IPS DF 4.7 (cell line): ENCODE measurements at regions not wholly inside any gene's neighbourhood (a gene's known extent, or its start where the extent isn't known, plus 50 kb on each side); places are given as distances from the start of the nearest gene placed in this dataset.
"Not testable (repeated sequence)": the region's sequence is repeated elsewhere in the genome, so short reads cannot be mapped to it uniquely, and the experiment has no call there.

ENCODE experiments used
- DNase-seq: peaks from one replicate; pipeline ENCODE4 v3.0.0-alpha.2; 2013; ENCODE audit warnings: low spot score; ENCODE audit errors: extremely low read depth

DNA sequence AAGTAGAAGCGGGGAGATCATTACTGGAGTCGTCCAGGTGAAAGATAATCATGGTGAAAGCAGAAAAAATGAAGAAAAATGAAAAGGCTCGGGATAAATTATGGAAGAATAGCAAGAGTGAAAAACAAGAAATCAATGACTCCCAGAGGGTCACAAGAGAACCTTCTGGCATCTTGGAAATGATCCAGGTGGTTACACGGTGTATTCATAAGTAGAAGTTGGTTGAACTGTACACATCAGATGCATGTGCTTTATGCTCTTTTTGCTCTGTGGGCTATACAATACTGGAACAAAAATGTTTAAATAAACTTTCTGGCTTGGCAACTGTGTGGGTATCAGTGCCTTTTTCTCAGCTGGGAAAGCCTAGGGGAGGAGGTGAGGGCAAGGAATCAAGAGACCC, 348.9 kb downstream of the RND3 start:
- no peak for DNase-seq

DNA sequence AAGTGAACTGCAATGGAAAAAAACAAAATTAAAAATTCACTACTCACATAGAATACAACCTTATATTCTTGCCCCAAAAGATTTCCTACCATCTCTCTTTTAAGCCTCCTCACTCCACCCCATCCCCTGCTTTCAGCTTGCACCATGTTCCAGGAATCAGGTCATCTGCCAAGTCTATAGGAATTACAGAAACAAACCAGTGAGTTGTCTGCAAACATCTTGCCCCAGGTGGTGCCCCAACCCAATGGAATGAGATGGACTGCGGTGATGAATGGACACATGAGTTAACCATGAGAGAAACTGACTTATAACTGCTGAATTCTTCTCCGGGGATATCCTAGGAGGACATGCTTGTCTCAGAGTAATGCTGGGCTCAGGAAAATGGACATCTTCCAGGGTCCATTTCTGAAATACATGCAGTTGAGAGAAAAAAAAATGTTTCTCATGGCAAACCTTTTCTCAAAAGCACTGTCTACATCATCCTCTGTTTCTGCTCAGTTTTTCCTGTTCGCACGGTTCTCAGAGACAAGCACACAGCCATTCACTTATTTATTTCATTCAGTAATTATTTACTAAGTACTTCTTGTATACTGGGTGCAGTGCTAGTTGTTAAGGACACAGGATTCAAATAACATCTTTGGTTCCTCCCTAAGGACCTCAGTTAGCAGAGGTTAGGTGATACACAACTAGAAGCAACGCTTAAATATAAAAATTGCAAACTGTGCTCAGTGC, 350.0 kb downstream of the RND3 start:
- no peak for DNase-seq

DNA sequence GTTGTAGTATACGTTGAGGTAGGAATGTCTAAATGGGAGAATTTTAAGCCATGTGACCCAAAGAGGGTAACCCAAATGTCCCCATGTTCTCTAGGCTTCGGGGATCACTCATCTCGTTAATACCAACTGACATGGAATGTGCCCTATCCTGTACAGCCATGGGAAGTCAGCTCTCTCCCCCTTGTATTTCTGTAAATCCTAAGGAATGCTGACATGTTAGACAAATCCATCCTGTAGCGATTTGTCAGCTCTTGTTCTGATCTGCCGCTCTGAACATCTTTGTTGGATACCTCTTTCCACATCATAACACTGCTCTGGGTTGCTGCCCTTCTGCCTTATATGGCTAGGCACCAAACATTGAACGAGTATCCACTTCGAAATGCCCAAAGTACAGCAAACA, 350.6 kb downstream of the RND3 start:
- no peak for DNase-seq

DNA sequence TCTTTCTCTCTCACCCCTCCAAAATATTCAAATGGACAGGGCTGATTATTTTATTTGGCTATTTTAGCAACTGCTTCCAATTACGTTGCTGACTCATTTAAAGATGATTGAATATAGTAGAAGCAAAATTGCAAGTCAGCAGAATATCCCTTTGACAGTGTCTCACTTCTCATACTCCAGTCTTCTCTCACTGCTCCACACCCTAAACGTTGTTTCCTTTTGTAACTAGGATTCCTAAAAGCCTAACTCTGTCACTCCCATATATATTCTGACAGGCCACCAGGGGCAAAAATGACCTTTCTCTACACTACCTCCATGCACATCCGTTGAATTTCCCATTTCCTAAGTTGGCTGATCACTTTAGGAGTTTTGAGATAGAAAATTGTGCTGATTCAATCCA, 351.1 kb downstream of the RND3 start:
- DNase-seq: no peak

DNA sequence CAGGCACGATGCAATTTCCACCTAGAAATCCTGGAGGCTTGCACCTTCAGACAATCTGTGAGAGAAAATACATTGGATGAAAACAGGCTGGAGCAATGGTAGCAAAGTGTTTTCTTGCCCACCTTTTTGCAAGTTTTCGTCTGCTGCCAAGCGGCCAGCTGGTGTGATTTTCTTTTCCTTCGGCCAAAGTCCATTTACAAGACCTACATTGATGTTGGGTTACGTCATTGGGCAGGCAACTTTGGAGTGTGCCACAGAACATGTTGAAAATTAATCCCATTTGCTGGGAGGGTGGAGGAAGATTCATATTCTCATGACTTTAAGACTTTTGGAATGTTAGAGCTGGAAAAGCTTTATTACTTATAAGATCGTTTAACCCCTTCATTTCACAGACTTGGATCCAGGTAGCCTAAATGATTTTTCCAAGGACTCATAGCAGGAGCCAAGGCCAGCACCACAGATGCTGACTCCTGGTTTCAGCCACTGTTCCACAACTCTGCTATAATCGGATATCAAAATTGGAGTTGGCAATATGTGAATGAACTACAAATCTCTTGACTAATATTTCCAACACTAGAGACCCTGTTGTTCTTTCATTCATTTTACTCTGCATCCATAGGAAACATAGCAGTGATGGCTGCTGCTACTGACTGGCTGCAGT, 352.1 kb downstream of the RND3 start:
- no peak for DNase-seq

DNA sequence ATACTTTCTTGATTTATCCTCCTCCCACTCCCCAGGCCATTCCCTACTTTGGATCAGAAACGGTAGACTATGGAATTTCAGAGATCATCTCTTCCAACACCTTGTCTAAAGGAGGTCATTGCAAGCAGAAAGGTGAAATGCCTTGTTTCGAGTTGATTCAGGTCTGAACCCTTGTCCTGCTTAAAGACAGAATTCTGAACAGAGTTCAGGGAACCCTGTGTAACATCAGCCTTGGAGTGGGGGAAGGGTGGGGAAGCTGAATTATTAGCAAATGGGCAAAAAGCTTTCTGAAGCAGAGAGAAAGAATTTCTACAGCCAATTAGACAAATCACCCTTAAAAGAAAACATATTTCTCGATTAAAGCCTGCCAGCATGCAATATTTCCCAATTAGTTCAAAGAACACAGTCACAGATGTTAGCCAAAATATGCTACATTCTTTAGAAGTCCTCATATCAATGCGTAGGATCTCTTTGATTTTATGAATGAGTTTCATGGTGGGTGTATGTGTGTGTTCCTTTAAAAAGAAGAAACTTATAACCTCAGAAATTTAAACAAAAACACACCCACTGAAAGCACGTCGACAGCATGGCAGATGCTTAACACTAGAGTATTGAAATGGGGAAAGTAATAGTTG, 353.1 kb downstream of the RND3 start:
- DNase-seq: no peak

DNA sequence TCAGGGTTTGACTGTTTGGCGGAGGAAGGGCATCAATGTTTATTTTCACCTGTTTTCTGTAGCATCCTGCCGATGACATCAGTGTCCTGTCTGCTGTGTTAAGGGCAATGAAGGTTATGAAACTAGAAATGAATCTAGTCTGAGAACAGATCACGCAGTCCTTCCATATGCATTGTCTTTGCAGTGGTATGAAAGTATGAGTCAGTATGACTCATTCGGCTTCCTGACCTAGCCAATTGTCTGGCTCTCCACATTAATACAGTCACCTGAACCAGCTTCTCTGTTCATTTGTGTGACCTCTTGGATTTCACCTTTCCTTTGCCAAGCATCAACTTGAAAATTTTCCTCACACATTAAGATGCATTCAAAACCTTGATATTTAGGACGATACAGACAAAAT, 353.8 kb downstream of the RND3 start:
- no peak for DNase-seq

DNA sequence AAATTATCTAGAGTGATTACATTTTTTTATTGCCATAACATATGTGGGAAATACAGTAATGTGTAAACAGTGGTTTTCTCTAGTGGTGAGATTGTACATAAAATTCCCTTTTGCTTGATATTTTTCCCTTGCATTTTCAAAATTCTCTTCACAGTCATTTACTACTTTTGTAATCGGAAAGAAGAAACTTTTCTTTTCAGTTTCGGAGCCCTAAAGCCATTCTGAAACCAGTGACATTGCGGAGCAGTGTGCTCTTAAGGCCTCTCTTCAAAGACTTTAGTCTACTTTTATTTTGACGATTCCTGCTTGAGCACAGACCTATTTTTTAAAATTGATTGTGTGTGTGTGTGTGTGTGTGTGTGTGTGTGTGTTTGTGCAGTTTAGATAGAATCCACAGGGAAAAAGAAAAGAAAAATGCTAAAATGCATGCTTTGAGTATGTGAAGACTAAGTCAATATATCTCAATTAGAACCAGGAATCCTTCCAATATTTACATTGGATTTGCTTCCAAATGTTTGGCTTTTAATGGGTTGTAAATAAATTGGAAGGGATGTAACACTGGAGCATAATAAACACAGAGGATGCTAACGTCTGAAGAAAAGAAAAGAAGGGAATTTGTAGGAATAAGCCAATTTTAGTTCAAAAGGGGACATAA, 357.4 kb downstream of the RND3 start:
- no peak for DNase-seq

DNA sequence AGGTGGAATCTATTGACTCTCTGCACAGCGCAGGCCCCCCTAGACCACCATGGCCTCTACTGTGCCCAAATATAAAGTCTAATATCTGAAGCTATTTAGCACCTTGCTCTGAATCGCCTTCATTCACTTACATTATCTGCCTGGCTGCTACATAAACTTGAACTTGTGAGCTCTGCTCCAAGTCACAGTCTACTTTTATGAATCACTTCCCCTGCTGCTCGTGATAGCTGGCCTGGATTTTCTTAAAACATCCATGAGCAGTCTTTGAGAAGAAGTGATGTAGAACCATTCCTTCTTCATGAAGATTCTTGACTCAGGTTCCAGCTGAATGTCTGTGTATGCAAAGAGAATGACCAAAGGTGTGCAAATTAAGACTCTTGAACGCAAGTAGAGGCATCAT, 359.5 kb downstream of the RND3 start:
- no peak for DNase-seq

DNA sequence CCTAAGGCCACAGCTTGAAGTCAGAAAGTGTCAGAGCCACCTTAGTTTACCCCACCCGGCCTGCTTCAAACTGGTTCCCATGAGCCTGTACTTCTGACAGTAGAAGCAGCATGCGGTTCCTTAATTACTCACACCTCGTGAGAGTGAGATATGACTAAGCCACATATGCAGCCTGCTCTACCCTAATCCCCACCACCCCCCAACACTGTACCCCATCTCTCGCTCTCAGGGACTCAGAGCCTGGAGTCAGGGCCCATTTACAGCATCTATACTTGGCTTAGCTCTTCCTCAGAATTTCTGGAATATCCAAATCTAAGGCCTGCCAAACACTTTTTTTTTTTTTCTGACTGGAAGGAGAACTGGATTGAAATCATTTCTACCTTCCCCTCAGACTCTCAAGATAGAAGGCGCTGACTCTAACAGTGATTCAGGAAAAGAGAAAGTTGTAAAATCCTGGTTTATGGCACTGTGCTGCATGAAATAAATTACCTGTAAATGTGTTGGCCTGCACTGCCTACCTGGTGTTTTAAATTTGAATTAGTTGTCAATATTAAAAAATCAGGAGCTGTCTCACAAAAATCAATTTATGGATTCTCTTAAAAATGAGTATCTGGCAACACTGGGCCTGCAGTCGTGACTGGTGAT, 360.0 kb downstream of the RND3 start:
- no peak for DNase-seq

DNA sequence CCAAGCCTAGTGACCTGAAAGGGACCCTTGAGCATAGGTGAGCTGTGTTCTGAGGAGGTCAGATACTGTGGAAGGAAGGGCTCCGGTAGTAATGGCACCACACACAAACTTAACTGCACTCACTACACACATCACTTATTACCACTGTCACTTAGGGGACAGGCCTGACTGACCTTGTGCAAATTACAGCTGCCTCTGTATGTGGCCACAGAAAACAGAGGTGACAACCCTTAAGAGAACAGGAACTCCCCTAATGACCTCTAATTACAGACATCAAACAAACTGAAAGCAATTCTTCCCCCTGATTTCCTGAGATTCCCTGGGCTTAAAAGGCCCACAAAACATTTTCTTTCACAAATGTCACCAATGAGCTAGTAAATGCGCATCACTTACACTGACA, 360.6 kb downstream of the RND3 start:
- DNase-seq: no peak

DNA sequence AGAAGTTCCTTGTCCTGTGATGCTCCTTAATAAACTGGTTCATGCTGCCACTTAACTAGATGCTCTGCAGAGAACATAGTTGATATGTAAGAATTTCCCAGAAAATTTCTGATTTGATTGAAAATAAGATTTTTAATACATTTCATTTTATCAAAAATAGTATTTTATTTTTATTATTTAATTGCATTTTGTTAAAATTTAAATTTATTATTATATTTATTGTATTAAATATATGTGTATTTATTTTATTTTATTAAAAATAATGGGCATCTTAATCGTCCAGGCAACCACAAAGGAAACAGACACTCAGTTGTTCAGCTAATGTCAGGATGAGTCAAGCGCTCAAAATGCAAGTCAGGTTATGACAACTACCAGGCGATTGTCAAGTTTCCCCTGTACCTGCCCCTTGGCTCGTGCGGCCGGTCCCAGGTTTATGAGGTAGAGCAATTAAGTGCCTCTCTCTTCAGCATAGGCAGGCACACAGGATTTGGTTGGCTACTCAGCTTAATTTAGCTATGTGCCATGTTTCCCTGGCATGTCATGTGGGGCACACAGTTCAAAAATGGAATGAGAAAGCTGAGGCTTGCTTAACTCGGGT, 361.2 kb downstream of the RND3 start:
- no peak for DNase-seq

DNA sequence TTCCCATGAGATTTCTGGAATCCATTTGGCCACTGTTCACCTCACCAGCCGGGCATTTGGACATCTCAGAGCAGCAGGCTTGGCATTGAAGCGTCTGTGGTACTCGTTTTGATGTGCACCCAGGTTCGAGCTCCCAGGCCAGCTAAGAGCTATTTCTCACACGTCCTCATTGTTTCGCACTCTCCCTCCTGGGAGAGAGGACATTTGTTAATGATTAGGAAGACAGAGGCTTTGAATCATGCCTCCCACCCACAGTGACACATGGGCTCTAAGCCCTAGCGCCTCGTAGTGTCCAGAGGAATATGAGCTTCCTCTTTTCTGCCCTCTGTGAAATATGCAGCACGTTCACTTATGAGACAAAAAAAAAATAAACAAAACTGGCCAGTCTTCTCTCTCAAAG, 361.8 kb downstream of the RND3 start:
- DNase-seq: no peak

DNA sequence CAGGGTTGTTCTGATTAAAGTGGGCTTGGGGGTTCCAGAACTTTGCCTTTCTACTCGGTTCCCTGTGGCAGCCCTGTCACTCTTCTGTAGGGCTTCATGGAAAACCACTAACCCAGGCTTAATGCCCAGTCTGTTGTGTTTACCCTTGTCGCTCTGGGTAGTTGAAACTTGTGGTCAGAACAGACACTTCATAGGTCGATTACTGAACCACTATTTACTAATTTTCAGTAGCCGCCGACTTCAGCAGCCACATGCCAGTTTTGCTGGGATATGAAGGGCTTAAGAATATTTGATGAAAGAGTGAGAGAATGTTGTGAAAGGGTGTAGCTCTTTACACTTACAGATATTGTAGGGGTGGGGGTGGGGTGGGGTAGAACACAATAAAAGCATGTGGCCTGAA, 362.3 kb downstream of the RND3 start:
- no peak for DNase-seq

DNA sequence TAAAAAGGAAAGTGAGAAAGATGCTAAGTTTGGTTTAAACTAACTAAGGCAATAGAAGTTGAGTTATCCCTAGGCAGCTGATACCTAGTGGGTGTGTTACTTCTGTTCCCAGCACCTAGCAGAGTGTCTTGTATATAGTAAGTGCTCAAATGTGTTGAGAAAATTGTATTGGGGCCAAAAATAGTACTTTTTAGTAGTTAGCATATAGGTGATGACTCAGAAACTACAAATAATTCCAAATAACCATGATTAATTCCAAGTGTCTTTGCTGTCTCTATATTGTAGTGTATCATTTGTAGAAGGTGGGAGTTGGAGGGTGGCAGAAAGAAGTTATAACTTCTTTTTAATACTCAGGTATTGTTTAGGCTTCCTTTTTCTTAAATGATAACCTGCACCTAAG, 362.7 kb downstream of the RND3 start:
- no peak for DNase-seq

DNA sequence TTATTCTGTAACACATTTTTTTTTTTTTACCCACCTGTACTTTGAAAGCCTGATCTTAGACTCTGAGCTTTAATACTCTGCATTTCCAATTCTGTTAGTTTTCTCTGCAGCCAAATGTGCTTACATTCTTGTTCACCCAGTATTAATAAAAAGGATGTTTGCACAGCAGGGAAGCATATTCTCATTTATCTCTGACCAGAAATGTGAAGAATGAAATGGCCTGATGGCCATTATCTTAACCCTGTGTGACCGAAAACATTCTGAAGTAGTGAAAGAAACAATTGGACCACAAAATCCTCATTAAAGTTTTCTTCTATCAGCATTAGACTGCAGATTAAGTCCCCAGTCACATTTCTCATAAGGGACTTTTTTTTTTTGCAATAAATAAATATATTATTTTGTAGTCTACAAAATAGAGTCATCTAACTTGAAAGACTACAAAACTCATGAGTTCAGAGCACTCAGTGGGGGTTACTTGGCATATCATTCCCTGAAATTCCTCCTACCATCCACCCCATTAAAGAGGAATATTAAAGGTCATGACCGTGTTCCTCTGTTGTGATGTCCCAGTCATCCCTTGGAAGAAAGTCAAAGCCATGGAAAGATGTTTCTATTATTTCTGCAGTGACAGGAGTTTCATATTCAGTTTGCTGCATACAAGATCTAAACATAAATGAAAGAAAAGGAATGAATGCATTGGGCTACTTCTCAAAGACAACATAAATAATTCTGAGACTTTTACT, 364.4 kb downstream of the RND3 start:
- no peak for DNase-seq

DNA sequence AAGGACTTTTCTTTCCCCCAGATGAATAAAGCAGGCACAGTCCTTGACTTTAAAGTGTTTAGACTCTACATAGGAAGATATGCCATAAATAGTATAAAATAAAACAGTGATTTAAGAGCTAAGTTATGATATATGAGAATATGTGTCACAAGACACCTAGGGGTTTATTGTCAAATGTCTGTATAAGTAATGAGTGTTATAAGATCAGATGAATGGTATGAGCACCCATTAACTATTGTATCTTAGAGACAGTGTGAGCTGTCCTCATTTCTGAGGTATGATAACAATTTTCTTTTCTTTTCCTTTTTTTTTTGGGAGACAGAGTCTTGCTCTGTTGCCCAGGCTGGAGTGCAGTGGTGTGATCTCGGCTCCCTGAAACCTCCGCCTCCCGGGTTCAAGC, 365.3 kb downstream of the RND3 start:
- no peak for DNase-seq

DNA sequence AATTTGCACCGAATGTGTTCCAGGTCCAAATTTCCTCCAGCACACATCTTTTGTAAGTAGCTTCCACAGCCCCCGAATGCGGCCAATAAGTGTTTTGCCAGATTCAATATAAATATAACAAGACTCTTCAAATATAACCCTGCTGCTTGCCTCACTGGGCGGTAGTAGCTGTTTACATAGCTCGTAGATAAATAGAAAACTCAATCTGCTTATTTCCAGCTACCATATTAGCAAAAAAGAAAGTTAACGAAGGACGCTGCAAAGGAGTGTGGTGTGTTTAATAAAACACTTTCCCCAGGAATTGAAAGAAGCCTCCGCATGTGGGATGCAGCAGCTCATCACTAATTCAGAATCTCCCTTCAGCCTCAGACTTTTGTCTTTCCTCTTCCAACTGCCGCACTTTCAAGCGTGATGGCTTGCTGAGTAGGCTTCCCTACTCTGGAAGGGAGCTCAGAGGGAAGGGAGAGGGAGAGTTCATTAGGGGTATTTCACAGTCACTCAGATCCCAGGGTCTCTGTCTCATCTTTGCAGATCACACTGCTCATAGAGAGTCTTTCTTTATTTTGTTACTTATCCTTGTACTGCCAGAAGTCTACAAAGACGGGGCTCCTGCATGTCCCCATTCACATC, 367.0 kb downstream of the RND3 start:
- DNase-seq: no peak

DNA sequence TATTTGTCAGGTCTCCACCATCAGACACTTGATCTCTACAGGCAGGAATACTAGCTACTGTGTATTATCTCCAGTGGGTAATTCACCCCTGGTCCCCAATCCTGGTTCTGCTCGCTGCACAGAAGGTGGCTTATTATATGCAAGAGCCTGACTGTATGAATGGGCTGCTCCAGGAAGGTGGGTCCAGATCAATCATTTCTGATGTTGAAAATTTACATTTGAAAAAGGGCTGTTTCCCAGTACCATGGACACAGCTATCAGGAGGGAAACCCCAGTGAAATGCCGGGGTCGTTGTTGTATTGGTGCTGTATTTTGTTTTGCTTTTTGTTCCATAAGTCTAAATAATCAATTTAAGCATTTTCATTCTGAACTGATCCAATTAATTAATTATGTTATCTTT, 367.6 kb downstream of the RND3 start:
- no peak for DNase-seq

DNA sequence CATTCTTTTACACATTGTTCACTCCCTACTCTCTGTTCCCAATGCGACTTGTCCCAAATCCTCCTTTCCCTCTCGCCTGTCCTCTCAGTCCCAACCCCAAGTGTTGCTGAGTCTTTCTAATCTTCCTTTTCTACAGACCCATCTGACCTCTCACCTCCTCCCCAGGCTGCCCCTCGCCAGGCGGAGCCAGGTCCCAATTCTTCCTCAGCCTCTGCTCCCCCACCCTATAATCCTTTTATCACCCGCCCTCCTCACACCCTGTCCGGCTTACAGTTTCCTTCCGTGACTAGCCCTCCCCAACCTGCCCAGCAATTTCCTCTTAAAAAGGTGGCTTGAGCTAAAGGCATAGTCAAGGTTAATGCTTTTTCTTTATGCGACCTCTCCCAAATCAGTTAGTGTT, 373.4 kb downstream of the RND3 start:
- DNase-seq: not testable (repeated sequence)
